Hepatocyte (in vitro differentiated cells): ENCODE measurements at regions not wholly inside any gene's neighbourhood (a gene's known extent, or its start where the extent isn't known, plus 50 kb on each side); places are given as distances from the start of the nearest gene placed in this dataset.

Experiments used
- DNase-seq: peaks from one replicate; pipeline ENCODE4 v3.0.0-alpha.2; 2016; ENCODE audit warnings: low spot score
- H2AFZ ChIP-seq: fragments of 200-600 bp; sonication (generic); 2 replicates; pipeline ENCODE4 v1.6.0; 2016; ENCODE audit warnings: antibody characterized with exemption, mild to moderate bottlenecking
- H3K27ac ChIP-seq: fragments of 200-600 bp; sonication (generic); 2 replicates; pipeline ENCODE4 v1.5.1; 2016; ENCODE audit warnings: mild to moderate bottlenecking
- H3K27me3 ChIP-seq: fragments of 200-600 bp; sonication (generic); 2 replicates; pipeline ENCODE4 v1.6.1; 2016
- H3K36me3 ChIP-seq: fragments of 200-600 bp; sonication (generic); replicated peaks from 2 replicates; pipeline ENCODE4 v1.5.1; 2016; ENCODE audit warnings: low read depth; ENCODE audit not compliant: insufficient read depth
- H3K4me1 ChIP-seq: fragments of 200-600 bp; sonication (generic); 2 replicates; pipeline ENCODE4 v1.5.1; 2016; ENCODE audit warnings: mild to moderate bottlenecking, moderate library complexity; ENCODE audit not compliant: insufficient read depth
- H3K4me2 ChIP-seq: fragments of 200-600 bp; sonication (generic); 2 replicates; pipeline ENCODE4 v1.6.0; 2016
- H3K4me3 ChIP-seq: fragments of 200-600 bp; sonication (generic); 2 replicates; pipeline ENCODE4 v1.5.1; 2016; ENCODE audit warnings: mild to moderate bottlenecking
- H3K79me2 ChIP-seq: fragments of 200-600 bp; sonication (generic); 2 replicates; pipeline ENCODE4 v1.6.0; 2017; ENCODE audit warnings: mild to moderate bottlenecking
- H3K9me2 ChIP-seq: fragments of 200-600 bp; sonication (generic); replicated peaks from 2 replicates; pipeline ENCODE4 v1.6.0; 2017; ENCODE audit warnings: mild to moderate bottlenecking; ENCODE audit not compliant: insufficient read depth
- H3K9me3 ChIP-seq: fragments of 200-600 bp; sonication (generic); 2 replicates; pipeline ENCODE4 v1.5.1; 2016; ENCODE audit warnings: low read depth, mild to moderate bottlenecking
- H4K20me1 ChIP-seq: fragments of 200-600 bp; sonication (generic); 2 replicates; pipeline ENCODE4 v1.6.0; 2016; ENCODE audit warnings: mild to moderate bottlenecking; ENCODE audit not compliant: insufficient read depth, poor library complexity, severe bottlenecking
- CTCF ChIP-seq: fragments of 200-600 bp; sonication (generic); IDR thresholded peaks from 2 replicates; pipeline ENCODE4 v1.5.1; 2016; ENCODE audit warnings: antibody characterized with exemption, mild to moderate bottlenecking; ENCODE audit not compliant: poor library complexity
- EZH2 ChIP-seq: fragments of 200-600 bp; sonication (generic); IDR thresholded peaks from 2 replicates; pipeline ENCODE4 v1.6.1; 2016; ENCODE audit warnings: antibody characterized with exemption, mild to moderate bottlenecking, borderline replicate concordance
- EZH2phosphoT487 ChIP-seq: fragments of 200-600 bp; sonication (generic); IDR thresholded peaks from one replicate; pipeline ENCODE4 v1.6.1; 2018; ENCODE audit warnings: antibody characterized with exemption, mild to moderate bottlenecking, low read depth, moderate library complexity; ENCODE audit not compliant: unreplicated experiment, severe bottlenecking
- WGBS: methylation state at CpG from one replicate; pipeline ENCODE4 v1.1.6; 2016; ENCODE audit warnings: low lambda C conversion rate; ENCODE audit errors: missing lambda C conversion rate; 5-methylcytosine and 5-hydroxymethylcytosine counted together

GRCh38 chr2:145351864-145352425 is 832.0 kb upstream of the ZEB2 start:
- no peaks in the 10 kb centered on the region for H3K36me3 ChIP-seq
- no peaks in the 10 kb centered on the region for H3K27me3 ChIP-seq
- H3K79me2 ChIP-seq, result no peaks in the 10 kb centered on the region
- H3K4me3 ChIP-seq, result no peak overlapping the region
- H4K20me1 ChIP-seq, result no peaks in the 10 kb centered on the region
- no peaks in the 10 kb centered on the region for H3K4me1 ChIP-seq
- no peaks in the 10 kb centered on the region for H3K9me3 ChIP-seq
- no peak for DNase-seq
- no peaks in the 10 kb centered on the region for H3K9me2 ChIP-seq
- no peak for TF ChIP-seq EZH2
- WGBS, result 82% methylated on average over 2 of the region's 2 CpGs
- H3K4me2 ChIP-seq, result no peak overlapping the region
- no peak overlapping the region for H2AFZ ChIP-seq
- H3K27ac ChIP-seq, result no peak overlapping the region

GRCh38 chr2:145350011-145350410 is 830.1 kb upstream of the ZEB2 start:
- Histone ChIP-seq H3K9me2 (no peaks in the 10 kb centered on the region), H3K9me3 (no peaks in the 10 kb centered on the region), H3K4me1 (no peaks in the 10 kb centered on the region), H3K36me3 (no peaks in the 10 kb centered on the region), H3K27ac (no peak overlapping the region), H3K4me3 (no peak overlapping the region), H3K27me3 (no peaks in the 10 kb centered on the region), H3K4me2 (no peak overlapping the region), H3K79me2 (no peaks in the 10 kb centered on the region), H4K20me1 (no peaks in the 10 kb centered on the region), H2AFZ (no peak overlapping the region)
- TF ChIP-seq EZH2phosphoT487 (no peak), CTCF (no peak), EZH2 (no peak)
- WGBS, result 87% methylated on average over 3 of the region's 3 CpGs
- DNase-seq, result no peak

- no peaks in the 10 kb centered on the region for H3K9me2 ChIP-seq
- no peaks in the 10 kb centered on the region for H3K9me3 ChIP-seq
- no peak for TF ChIP-seq EZH2
- H3K79me2 ChIP-seq, result no peaks in the 10 kb centered on the region
- no peaks in the 10 kb centered on the region for H3K27me3 ChIP-seq
- H3K36me3 ChIP-seq, result no peaks in the 10 kb centered on the region
- no peak overlapping the region for H3K4me3 ChIP-seq
- H2AFZ ChIP-seq, result no peak overlapping the region
- no peaks in the 10 kb centered on the region for H3K4me1 ChIP-seq
- no peak overlapping the region for H3K4me2 ChIP-seq
- DNase-seq, result no peak
- H3K27ac ChIP-seq, result no peak overlapping the region
- no peaks in the 10 kb centered on the region for H4K20me1 ChIP-seq
Observed at GRCh38 chr2:145344076-145344724, 824.3 kb upstream of the ZEB2 start.

- TF ChIP-seq CTCF, result no peak
- no peak for TF ChIP-seq EZH2
- no peak for TF ChIP-seq EZH2phosphoT487
- 63% methylated on average over 2 of the region's 2 CpGs for WGBS
- H3K27ac ChIP-seq, result no peak overlapping the region
- no peaks in the 10 kb centered on the region for H3K79me2 ChIP-seq
- H3K9me3 ChIP-seq, result no peaks in the 10 kb centered on the region
- no peaks in the 10 kb centered on the region for H4K20me1 ChIP-seq
- no peak overlapping the region for H3K4me3 ChIP-seq
- no peak for DNase-seq
- no peak overlapping the region for H3K4me2 ChIP-seq
- H3K27me3 ChIP-seq, result no peaks in the 10 kb centered on the region
- H3K4me1 ChIP-seq, result no peaks in the 10 kb centered on the region
- H2AFZ ChIP-seq, result no peak overlapping the region
- no peaks in the 10 kb centered on the region for H3K9me2 ChIP-seq
- H3K36me3 ChIP-seq, result no peaks in the 10 kb centered on the region
Observed at GRCh38 chr2:145343287-145343686, 823.4 kb upstream of the ZEB2 start.
